GM21360 (cell line): ENCODE measurements at regions not wholly inside any gene's neighbourhood (a gene's known extent, or its start where the extent isn't known, plus 50 kb on each side); places are given as distances from the start of the nearest gene placed in this dataset.

Experiments
- ATAC-seq: cut with Tn5 transposase; IDR thresholded peaks from one replicate; pipeline ENCODE4 v1.9.1; 2021; ENCODE audit warnings: mild to moderate bottlenecking, moderate library complexity; ENCODE audit not compliant: unreplicated experiment

DNA sequence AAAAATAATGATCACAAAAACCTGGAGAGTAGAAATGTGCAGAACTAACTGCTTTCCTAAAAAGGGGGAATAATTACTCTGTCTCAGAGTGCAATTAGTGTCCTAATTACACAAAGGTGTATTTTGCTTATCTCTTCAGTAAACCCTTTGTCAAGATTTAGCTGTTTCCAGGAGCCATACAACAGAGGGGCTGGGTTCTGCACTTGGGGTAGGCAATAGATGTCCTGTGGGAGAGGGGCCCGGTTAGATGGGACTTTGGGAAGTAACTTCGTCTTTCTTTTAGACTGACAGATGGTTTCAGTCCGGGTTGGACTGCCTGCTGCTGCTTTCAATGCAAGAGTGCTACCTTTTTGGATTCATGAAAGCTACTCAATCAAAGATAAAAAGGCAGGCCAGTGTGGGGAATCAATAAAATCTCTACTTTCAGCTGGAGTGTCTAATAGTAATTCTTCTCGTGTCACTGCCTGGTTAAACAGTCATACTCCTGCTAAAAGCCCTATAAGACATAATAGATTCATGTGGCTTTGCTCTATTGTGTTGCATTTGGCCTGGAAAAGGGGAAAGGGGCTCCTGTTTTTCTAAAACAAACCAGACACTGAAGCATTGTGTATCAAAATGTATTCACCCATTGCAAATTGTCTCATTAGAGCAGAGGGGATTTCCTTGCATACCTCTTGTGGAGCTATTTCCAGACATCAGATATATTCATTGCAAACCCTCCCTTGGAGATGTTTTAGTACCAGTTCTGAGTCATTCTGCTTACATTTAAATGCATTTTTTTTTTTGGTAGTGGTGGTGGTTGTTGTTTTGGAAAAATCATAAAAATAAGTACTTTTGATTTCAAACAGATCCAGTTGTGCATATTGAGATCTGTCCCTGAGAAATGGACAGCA is 83.3 kb upstream of the PCDH8 start:
- ATAC-seq = no peak

DNA sequence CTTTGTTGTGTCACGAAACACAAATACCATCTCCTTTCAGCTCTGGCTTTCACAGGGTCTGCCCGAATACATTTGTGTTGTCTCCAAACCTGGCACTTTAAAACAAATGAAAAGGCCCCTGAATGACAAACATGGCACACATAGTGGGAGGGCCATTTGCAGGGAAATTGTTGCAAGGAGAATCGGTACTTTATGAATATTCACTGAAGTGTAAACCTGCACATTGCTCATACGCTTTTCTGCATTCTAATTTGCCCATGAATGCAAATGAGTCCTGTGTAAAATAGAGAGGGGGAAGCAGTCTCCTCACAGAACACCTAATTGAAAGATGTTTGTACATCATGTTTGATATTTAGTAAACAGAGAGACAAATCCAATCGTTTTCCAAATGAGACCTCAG is 82.7 kb upstream of the PCDH8 start:
- no peak for ATAC-seq

DNA sequence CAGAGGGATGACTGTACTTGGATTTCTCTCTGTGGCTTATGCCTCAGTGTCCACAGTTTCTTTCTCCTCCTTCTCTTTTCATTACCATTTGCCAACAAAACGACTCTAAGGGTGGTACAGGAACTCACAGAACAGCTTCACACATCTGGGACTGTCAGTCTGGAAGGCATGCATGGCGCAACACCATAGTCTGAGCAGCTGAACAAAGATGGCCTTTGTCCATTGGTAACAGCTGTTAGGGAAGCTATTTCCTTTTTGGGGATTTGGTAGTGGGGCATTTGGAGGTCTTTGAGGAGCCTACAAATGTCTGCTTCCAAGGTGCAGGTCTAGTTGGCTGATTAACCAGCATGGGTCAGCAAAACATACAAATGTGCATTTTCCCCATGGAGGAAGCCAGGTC is 81.4 kb upstream of the PCDH8 start:
- no peak for ATAC-seq

DNA sequence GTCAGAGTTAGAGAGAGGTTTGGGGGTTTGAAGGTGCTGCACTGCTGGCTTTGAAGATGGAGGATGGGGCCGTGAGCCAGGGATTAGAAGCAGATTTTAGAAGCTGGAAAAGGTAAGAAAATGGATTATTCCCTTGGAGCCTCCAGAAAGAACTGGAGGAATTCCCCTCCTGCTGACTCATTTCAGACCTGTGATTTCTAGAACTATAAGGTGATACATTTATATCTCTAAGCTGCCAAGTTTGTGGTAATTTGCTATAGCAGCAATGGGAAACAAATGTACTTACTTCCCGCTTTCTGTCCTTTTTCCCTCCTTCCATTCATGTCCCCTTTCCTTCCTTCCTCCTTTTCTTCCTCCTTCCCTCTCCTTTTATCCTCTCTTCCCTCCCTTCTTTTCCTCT is 78.5 kb upstream of the PCDH8 start:
- ATAC-seq = no peak

DNA sequence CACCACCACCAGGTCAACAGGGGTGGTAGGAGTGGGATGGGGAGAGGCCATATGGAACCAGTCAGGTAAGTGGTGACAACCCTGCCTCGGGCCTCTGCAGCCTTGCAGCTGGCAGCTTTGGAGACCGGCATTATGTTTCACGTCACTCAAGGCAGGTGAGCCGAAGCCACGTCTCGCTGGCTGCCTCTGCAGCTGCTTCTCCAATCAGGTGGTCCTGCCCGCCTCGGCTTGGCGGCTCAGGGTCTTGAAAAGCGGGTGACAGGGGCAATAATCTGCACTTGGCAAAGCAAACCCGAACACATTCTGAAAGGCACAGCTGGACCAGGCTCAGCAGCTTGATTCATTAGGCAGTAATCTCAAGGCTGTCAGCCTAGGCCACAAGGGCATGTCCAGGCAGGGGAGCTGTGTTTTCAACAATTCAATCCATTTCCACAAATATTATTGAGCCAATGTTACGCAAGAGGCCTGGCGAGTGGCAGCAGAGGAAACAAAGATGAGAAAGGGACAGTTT is 77.4 kb upstream of the PCDH8 start:
- ATAC-seq = no peak

DNA sequence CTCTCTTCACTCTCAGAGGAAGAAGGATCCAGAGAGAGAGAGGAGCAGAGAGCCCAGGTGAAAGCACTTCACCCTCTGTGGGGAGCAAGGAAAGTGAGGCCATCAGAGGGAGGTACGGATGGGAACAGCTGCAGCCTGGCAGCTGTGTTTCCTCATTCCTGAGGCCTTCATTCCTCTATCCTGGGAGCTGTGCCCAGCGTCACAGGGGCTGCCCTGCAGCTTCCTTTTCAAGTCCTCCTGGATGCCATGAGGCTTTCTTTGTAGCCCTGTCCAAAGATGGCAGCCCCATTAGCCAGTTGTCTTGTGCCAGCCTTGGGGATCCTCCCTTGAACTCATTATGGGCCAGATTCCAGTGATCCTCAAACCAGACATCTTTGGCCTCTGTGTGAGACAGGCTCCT is 76.8 kb upstream of the PCDH8 start:
- no peak for ATAC-seq

- no peak for ATAC-seq
These were observed 76.1 kb upstream of the PCDH8 start for GRCh38 chr13:52924289-52925148.

DNA sequence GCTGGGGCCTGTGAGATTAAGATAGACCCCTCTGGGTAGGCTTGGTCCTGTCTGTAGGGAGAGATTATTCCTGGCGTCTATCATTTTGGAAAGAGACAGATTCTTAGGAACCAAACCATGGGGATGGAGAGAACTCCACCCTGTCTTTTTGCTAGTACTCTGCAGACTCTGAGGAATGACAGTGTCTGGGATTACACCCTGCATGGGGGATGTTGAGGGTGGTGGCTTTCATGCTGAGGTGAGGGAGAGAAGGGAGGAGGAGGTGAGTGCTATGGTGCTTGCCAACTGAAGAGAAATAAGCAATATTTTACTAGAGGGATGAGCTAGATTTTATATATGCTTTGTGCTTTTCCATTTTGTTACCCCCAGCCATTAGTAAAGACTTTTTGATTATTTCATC is 74.5 kb upstream of the PCDH8 start:
- no peak for ATAC-seq

DNA sequence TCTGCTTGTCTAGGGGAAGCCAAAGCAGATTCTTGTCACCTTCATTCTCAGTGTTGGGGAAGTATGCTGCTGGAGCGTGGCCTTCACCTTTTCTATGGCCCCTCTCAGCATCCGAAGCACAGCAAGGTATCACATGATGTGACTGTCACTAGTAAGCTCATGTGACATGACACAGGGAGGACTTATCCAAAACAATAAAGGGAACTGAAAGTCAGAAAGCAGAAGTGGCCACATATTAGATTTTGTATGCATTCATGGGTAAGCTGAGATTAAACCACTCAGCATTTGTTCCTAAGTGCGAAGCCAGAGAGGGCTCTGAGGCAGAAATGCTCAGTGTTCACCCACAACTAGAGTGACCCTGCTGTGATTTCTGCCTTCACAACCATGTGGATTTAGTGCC is 72.8 kb upstream of the PCDH8 start:
- peak; percentile 99 for ATAC-seq

GRCh38 chr13:52916486-52916990 is 68.1 kb upstream of the PCDH8 start:
- ATAC-seq = no peak

GRCh38 chr13:52911340-52911739 is 62.9 kb upstream of the PCDH8 start:
- no peak for ATAC-seq

DNA sequence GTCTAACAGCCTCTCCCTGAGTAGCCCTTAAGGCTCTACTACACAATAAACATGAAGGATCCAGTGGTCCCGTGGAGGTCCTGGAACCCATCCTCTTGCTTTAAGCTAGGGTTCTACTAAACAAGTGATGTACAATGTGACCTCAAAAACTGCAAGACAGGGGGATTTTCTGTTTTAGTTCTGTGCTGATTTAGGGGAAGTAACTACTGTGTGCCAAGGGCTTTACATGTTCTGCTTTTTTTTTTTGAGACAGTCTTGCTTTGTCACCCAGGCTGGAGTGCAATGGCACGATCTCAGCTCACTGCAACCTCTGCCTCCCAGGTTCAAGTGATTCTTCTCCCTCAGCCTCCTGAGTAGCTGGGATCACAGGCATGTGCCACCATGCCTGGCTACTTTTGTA is 61.9 kb upstream of the PCDH8 start:
- peak; percentile 57 for ATAC-seq

- ATAC-seq = no peak
These were observed 57.9 kb upstream of the PCDH8 start for GRCh38 chr13:52906122-52906903.

GRCh38 chr13:52905701-52906100 is 57.3 kb upstream of the PCDH8 start:
- no peak for ATAC-seq

- peak; percentile 98 for ATAC-seq
These were observed 54.9 kb upstream of the PCDH8 start for GRCh38 chr13:52903320-52903719.

DNA sequence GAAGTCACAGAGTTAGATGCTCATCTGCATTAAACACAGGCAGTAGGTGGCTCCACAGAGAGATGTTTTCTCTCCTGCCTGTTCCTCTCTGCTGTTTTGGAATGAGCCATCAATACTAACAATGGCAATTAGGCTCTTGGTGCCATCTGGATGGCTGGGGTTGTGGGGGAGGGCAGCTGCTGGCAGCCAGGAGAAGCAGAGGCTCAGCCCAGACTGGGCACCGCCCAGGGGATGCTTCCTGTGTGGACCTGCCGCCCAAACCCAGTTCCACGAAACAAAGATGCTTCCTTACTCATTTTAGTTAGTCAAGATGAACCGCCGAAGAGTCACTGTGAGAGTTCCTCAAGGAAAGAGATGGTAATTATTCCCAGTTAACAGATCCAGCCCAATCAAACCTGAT is 50.8 kb upstream of the PCDH8 start:
- ATAC-seq = no peak
